NCI-H345 treated with DMSO at 0.1 percent for 48 hours (cell line): ENCODE measurements at regions not wholly inside any gene's neighbourhood (a gene's known extent, or its start where the extent isn't known, plus 50 kb on each side); places are given as distances from the start of the nearest gene placed in this dataset.

ENCODE experiments used
- DNase-seq: peaks from one replicate; lab custom pipeline; 2025; ENCODE audit not compliant: unreplicated experiment; lab: John Stamatoyannopoulos, UW

DNA sequence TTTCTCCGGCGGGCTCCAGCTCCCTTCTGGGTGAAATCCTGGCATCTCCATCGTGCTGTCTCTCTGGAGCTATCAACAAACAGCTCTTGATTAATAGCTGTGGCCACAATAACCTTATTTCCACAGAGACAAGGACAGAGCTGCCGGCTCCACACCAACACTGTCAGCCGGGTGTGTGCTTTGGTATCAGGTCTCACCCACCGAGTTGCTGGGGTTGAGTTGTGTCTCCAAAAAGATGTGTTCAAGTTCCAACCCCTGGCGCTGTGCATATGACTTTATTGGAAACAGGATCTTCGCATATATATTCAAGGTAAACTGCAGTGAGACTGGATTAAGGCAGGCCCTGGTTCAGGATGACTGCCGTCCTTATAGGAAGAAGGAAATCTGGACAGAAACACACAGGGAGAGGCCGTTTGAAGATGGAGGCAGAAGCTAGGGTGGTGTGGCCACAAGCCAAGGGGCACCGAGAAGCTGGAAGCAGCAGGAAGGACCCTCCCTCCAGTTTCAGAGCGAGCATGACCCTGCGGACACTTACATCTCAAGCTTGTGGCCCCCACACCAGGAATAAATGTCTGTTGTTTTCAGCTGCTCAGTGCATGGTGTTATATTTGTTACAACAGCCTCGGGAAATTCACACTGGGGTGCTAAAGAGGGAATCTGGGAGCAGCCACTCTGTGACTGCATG is 88.4 kb upstream of the TMPRSS2 start:
- DNase-seq = no peak

- DNase-seq = no peak
Measured at GRCh38 chr21:41594268-41594667, 86.3 kb upstream of the TMPRSS2 start.

DNA sequence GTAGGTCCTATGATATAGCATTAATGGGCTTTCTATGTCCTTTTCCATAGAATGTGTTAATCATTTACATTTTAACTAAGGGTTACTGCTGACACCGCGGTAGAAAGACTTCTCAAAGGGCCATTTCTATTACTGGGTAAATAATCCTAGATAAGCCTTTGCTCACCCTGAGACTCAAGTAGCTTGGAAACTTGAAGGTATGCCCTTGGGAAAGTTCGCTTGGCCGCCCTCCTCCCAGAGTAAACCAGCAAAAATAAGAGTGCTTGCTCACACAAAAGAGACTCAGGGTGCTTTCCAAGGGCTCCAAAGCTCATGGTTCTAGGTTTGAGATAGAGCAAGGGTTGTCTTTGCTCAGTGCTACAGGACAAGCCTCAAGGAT is 85.8 kb upstream of the TMPRSS2 start:
- no peak for DNase-seq

GRCh38 chr21:41593051-41593759 is 85.2 kb upstream of the TMPRSS2 start:
- no peak for DNase-seq

DNA sequence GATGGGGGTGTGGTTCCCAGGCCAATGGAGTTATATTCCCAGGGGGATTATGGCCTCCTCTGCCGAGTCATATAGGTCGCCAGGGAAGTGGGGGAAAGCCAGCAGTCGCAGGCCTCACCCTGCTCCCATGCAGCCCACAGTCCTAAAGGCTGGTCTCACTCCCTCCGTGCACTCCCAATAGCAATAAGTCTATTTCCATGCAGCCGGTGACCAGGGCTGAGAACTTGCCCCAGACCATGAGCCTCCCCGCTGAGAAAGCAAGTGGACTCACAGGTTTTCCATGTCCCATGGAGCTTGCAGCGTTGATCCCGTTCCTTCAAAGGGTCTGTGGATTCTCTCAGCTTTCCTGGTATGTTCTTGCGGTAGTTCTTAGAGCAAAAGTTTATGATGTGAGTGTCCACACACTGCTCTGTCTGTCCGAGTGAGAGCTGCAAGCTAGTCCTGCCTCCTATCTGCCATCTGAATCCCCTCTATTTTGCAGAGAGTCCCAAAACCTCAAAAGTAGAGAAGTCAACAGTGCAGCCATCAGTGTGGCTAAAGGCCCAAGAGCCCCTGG is 81.7 kb upstream of the TMPRSS2 start:
- DNase-seq = no peak

DNA sequence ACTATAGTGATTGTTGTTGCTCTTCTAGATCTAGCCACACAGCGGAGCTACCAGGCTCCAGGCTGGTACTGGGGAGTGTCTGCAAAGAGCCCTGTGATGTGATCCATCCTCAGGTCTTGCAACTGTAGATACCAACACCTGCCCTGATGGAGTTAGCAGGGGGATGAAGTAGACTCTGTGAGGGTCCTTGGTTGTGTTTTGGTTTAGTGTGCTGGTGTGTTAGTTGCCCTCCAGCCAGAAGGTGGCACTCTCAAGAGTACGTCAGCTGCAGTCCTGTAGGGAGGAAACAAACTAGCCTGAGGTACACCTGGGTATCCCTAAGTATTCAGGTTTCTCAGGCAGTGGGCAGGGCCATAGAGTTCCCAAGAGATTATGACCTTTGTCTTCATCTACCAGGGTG is 81.2 kb upstream of the TMPRSS2 start:
- no peak for DNase-seq

GRCh38 chr21:41585199-41585994 is 77.4 kb upstream of the TMPRSS2 start:
- no peak for DNase-seq

DNA sequence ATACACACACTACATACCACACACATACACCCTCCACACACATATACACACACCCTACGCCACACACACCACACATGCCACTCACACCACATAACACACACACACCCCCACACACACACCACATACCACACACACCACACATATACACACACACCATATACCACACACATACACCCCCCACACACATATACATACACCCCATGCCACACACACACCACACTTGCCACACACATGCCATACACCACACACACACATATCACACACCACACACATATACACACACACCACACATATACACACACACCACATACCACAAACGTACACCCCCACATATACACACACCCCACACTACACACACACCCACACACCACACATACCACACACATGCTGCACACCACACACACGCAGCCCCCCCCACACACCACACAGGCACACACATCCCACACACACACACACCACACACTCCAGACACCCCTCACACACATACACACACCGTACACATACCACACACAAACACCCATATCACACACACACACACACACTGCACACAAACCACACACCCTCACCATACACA is 76.7 kb upstream of the TMPRSS2 start:
- no peak for DNase-seq

GRCh38 chr21:41583274-41583790 is 75.4 kb upstream of the TMPRSS2 start:
- DNase-seq = no peak

DNA sequence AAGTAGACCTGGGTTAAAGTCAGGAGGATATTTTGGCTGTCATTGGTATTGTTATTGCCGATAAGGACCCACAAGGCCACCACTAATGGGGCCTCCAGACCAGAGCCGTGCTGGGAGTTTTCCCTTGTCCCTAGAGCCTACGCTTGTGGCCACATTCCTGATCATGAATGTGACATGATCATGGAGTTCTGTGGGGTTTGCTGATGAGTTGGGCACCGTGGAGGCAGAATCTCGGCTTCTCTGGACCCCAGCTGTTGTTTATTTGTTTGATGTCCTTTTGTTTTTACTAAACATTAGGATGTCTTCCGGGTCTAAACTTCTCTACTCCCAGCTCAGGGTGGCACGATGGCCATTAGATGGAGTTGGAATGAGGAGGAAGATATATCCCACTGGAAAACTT is 74.9 kb upstream of the TMPRSS2 start:
- DNase-seq = no peak

DNA sequence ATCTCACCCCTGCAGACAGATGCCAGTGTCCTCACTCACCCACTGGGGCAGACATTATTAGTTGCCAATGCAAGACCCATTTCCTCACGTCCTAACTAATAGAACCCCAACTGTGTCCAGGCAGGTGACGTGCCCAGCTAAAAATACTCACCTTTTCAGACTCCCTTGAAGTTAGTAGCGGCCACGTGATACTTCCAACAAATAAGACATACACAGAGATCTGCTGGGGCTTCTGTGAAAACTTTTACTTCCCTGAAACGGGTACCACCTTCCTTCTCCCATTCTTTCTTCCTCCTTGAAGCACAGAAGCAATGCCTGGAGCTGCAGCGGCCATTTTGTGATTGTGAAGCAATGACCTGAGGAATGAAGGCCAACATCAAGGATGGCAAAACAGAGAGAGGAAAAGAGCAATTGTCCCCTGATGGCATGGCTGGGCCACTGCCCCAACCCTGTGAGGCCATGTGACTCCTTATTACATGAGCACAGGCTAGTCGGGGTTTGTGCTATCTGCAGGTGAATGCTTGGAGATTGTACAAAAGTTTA is 74.4 kb upstream of the TMPRSS2 start:
- no peak for DNase-seq

- DNase-seq = no peak
Measured at GRCh38 chr21:41581592-41582228, 73.8 kb upstream of the TMPRSS2 start.

- DNase-seq = no peak
Measured at GRCh38 chr21:41580758-41581554, 73.0 kb upstream of the TMPRSS2 start.

- no peak for DNase-seq
Measured at GRCh38 chr21:41579692-41580091, 71.7 kb upstream of the TMPRSS2 start.

DNA sequence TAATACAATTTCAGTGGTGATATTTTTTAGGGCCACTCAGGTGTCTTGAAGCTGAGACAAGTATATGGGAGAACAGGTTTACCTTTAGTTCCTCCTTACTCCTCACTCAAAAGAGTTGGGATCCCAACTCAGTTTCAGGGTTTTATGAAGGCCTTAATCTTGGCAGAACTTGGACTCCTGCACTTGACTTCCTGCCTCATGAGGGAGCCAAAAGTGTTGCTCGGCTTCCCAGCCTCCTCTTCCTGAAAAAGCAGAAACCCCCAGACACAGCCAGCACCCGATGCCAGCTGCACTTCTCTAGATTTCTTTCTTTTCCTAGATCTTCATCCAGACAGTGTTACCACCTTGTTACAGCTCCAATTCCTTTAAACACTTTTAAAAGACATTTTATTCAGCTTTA is 70.8 kb upstream of the TMPRSS2 start:
- DNase-seq = no peak

DNA sequence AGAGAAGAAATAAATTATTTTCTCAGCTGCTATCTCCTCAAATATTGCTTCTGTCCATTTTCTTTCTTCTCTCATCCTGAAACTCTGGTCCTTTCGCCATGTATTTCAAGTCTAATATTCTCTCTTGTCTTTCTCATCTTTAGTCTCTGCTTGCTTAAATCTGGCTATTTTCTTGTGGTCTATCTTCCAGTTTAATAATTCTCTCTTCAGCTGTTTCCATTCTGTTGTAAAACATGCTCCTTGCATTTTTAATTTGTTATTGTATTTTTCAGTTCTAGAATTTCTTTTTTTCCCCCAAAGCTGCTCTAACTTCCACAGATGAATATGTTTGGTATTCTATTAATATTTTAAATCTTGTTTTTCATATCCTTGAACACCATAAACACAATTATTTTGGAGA is 70.1 kb upstream of the TMPRSS2 start:
- no peak for DNase-seq

GRCh38 chr21:41576013-41576615 is 68.2 kb upstream of the TMPRSS2 start:
- DNase-seq = no peak

- no peak for DNase-seq
Measured at GRCh38 chr21:41573902-41574690, 66.1 kb upstream of the TMPRSS2 start.
